ENCODE measurements at regions not wholly inside any gene's neighbourhood (a gene's known extent, or its start where the extent isn't known, plus 50 kb on each side); places are given as distances from the start of the nearest gene placed in this dataset.

GRCh38 chr2:129752686-129753085 lies 226.8 kb upstream of the RAB6C start:
- TF ChIP-seq REST (IDR thresholded peaks at IDR 0.05; ENCODE audit: insufficient replicate concordance, low read depth), result no peak
- TF ChIP-seq CTCF (IDR thresholded peaks at IDR 0.05; ENCODE audit: insufficient read depth, low read length), result no peak
- no peak for TF ChIP-seq SPI1 (IDR thresholded peaks at IDR 0.05; ENCODE audit: borderline replicate concordance, low read depth)
- no peak for TF ChIP-seq POLR2AphosphoS5 (IDR thresholded peaks at IDR 0.05; ENCODE audit: low read depth)
- no peak for TF ChIP-seq GABPA (IDR thresholded peaks at IDR 0.05; ENCODE audit: low read depth)

Measured in HL-60 (cell line).